Stomach (tissue), 8 donors: ENCODE measurements at regions not wholly inside any gene's neighbourhood (a gene's known extent, or its start where the extent isn't known, plus 50 kb on each side); places are given as distances from the start of the nearest gene placed in this dataset.

ENCODE experiments used
- DNase-seq, 2 donors: peaks; one replicate each; pipeline versions ENCODE4 v3.0.0 to v3.0.0-alpha.2; 2013 to 2019
- H3K27ac ChIP-seq, 5 donors: fragments of 200-600 bp in 4 of 5; sonication (generic) in 4 of 5; one replicate each; pipeline ENCODE4 v1.5.1; 2013 to 2019; ENCODE audit warnings: mild to moderate bottlenecking in 1 of 5, moderate library complexity in 1 of 5
- H3K27me3 ChIP-seq, 3 donors: fragments of 200-600 bp; sonication (generic); one replicate each; pipeline ENCODE4 v1.5.1; 2017 to 2019; ENCODE audit warnings: mixed run types in 1 of 3
- H3K36me3 ChIP-seq, 4 donors: fragments of 200-600 bp; sonication (generic); 1 replicate in 3 of 4; 2 replicates in 1 of 4; pipeline ENCODE4 v1.5.1; 2016 to 2019
- H3K4me1 ChIP-seq, 4 donors: fragments of 200-600 bp; sonication (generic); one replicate each; pipeline ENCODE4 v1.5.1; 2016 to 2019
- H3K4me3 ChIP-seq, 4 donors: fragments of 200-600 bp; sonication (generic) in 3 of 4; one replicate each; pipeline ENCODE4 v1.5.1; 2016 to 2019; ENCODE audit warnings: mild to moderate bottlenecking in 1 of 4
- H3K9me3 ChIP-seq, 4 donors: fragments of 200-600 bp; sonication (generic); one replicate each; pipeline ENCODE4 v1.5.1; 2016 to 2019
- CTCF ChIP-seq, 7 experiments: fragments of 450-650 bp in 4 of 7; fragments of 200-600 bp in 3 of 7; sonication (generic) in 3 of 7; IDR thresholded peaks; one replicate each; pipeline ENCODE4 v1.5.1; 2016 to 2019; ENCODE audit warnings: antibody characterized with exemption in 7 of 7, control low read depth in 2 of 7, mild to moderate bottlenecking in 1 of 7
- EP300 ChIP-seq: sonication (generic); formaldehyde crosslinking; IDR thresholded peaks from one replicate; pipeline ENCODE4 v1.6.1; 2017; ENCODE audit warnings: antibody characterized with exemption
- POLR2A ChIP-seq, 4 donors: fragments of 450-650 bp; IDR thresholded peaks; one replicate each; pipeline ENCODE4 v1.6.1; 2016; ENCODE audit warnings: antibody characterized with exemption in 4 of 4, control low read depth in 2 of 4, mild to moderate bottlenecking in 1 of 4, moderate library complexity in 1 of 4
- POLR2AphosphoS5 ChIP-seq, 3 donors: sonication (generic); formaldehyde crosslinking; IDR thresholded peaks; one replicate each; pipeline ENCODE4 v1.6.1; 2016; ENCODE audit warnings: antibody characterized with exemption in 3 of 3
- WGBS, 5 donors: extraction: QIAGEN DNeasy Blood & Tissue Kit in 3 of 5; methylation state at CpG; one replicate each; pipeline versions ENCODE4 v1.1.5 to v1.1.7; 2013 to 2018; 5-methylcytosine and 5-hydroxymethylcytosine counted together
- intact Hi-C: fragments of 100-400 bp; cut with DNase I; formaldehyde crosslinking; loops from one replicate; pipeline ENCODE4 v1.15.1; 2023; ENCODE audit warnings: low total_unique reads
- donor health status: healthy with polysubstance abuse.
- donor health status: Bipolar disorder and iron deficiency.
- donor health status: healthy.

DNA sequence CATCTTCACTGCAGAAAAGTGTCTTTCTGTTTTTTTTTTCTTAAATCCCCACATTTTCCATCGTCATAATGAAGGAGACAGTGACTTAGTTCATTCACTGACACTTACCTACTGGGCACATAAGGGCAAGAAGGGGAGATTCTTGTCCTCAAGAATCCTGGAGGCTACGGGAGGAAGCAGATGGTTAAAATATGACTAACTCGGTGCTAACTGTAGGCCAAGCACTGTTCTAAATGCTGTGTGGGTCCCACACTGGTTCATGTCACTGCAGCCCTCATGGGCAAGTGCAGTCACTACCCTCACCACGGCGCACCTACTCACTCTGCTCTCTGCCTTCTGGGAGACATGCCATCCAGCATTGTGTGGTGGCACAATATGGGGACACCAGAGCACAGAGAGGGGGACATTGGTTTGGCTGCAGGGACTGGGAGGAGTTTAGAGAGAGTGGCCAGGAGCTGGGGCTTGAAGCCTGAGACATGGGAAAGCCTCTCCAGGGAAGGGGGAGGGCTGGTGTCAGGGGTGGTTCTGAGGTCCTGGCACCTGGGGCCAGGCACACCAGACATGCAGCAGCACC lies 305.2 kb downstream of the MYCN start:
- peaks cover 0 to 11% (median 0%) of the 10 kb centered on the region in 3 donors for H3K27me3 ChIP-seq
- no peaks in the 10 kb centered on the region for H3K36me3 ChIP-seq
- intact Hi-C loops: no loop called here
- TF ChIP-seq POLR2AphosphoS5 (IDR thresholded peaks at IDR 0.05) (no peak), EP300 (no peak), POLR2A (IDR thresholded peaks at IDR 0.05) (no peak), CTCF (IDR thresholded peaks at IDR 0.05) (no peak)
- no peaks in the 10 kb centered on the region for H3K9me3 ChIP-seq
- DNase-seq: no peak
- H3K4me1 ChIP-seq: no peaks in the 10 kb centered on the region
- no peak overlapping the region for H3K4me3 ChIP-seq
- no peak overlapping the region for H3K27ac ChIP-seq
- 83 to 92% (median 87%) methylated on average over 5 of the region's 5 CpGs for WGBS, 5 donors

- 84 to 91% (median 88%) methylated on average over 5 of the region's 5 CpGs for WGBS, 5 donors
- intact Hi-C loops: no loop called here
Observed at GRCh38 chr2:16244966-16245320, 304.6 kb downstream of the MYCN start.

DNA sequence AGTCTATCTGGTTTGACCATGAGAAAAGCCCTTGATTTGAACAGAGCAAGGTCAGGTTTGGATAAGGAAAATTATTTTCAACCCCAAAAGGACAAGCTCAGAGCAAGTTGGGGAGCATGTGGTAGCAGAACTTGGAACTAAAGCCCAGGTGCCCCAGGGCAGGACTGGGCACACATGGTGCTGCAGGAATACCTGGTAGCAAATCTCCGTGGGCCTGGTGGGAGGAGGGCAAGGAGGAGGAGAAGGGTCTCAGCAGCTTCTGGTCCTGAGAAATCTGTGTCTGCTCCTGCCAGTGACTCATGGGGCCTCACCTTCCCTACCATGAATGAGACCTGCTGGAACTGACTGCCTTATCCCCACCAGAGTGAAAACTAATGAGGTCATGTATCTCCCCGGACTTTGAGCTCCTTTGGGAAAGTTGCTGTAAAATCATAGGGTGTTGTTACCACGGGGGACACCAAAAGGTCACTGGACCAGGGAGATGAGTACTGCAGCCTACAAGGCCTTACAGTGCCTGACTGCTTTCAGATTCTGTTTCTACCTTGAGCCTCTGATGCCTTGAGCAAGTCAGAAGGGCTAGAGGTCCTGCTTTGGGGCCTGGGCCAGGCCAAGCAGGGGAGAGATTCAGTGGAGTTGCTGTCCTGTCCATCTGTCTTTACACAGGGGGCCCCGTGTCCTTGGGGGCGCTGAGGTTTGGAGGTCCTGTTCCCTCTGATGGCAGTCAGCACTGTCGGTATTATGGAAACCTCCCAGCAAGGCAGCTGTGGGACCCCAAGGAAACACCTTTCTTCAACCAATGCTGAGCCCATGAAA lies 304.0 kb downstream of the MYCN start:
- H3K27me3 ChIP-seq: peaks cover 0 to 2% (median 0%) of the 10 kb centered on the region in 3 donors
- peak in 1 of 2 donors; percentile 57 for DNase-seq
- no peaks in the 10 kb centered on the region for H3K36me3 ChIP-seq
- H3K4me3 ChIP-seq: no peak overlapping the region
- intact Hi-C loops: no loop called here
- H3K27ac ChIP-seq: no peak overlapping the region
- no peaks in the 10 kb centered on the region for H3K9me3 ChIP-seq
- no peaks in the 10 kb centered on the region for H3K4me1 ChIP-seq
- 73 to 88% (median 84%) methylated on average over 6 of the region's 6 CpGs for WGBS, 5 donors
- TF ChIP-seq CTCF (IDR thresholded peaks at IDR 0.05) (no peak), POLR2AphosphoS5 (IDR thresholded peaks at IDR 0.05) (no peak), POLR2A (IDR thresholded peaks at IDR 0.05) (no peak), EP300 (no peak)

More at GRCh38 chr2:16244966-16245320, 304.6 kb downstream of the MYCN start:
- Histone ChIP-seq H3K4me3 (no peak overlapping the region), H3K36me3 (no peaks in the 10 kb centered on the region), H3K27me3 (peaks cover 0 to 8% (median 0%) of the 10 kb centered on the region in 3 donors), H3K4me1 (no peaks in the 10 kb centered on the region), H3K9me3 (no peaks in the 10 kb centered on the region), H3K27ac (no peak overlapping the region)
- no peak for DNase-seq
- TF ChIP-seq POLR2AphosphoS5 (IDR thresholded peaks at IDR 0.05): no peak
- TF ChIP-seq CTCF (IDR thresholded peaks at IDR 0.05): no peak
- TF ChIP-seq POLR2A (IDR thresholded peaks at IDR 0.05): no peak
- no peak for TF ChIP-seq EP300

- no peak overlapping the region for H3K27ac ChIP-seq
- 88 to 97% (median 94%) methylated on average over 10 of the region's 10 CpGs for WGBS, 5 donors
- H3K27me3 ChIP-seq: no peaks in the 10 kb centered on the region
- H3K4me3 ChIP-seq: no peak overlapping the region
- no peak for TF ChIP-seq POLR2A (IDR thresholded peaks at IDR 0.05)
- no peak for TF ChIP-seq CTCF (IDR thresholded peaks at IDR 0.05)
- TF ChIP-seq POLR2AphosphoS5 (IDR thresholded peaks at IDR 0.05): no peak
- TF ChIP-seq EP300: no peak
- H3K9me3 ChIP-seq: no peaks in the 10 kb centered on the region
- DNase-seq: no peak
- no peaks in the 10 kb centered on the region for H3K4me1 ChIP-seq
- no peaks in the 10 kb centered on the region for H3K36me3 ChIP-seq
- intact Hi-C loops: no loop called here
Observed at GRCh38 chr2:16243411-16243996, 303.2 kb downstream of the MYCN start.
